Endothelial cell of umbilical vein (primary cell): ENCODE measurements at regions not wholly inside any gene's neighbourhood (a gene's known extent, or its start where the extent isn't known, plus 50 kb on each side); places are given as distances from the start of the nearest gene placed in this dataset.

Source experiments
- BruUV-seq: library from RNA; stranded (reverse); fragments of 400-500 nt; replicated peaks from 2 replicates; lab custom pipeline; 2021; lab: Mats Ljungman, UMichigan
- CTCF ChIA-PET: fragments of 300-600, 350-600 bp; sonication (Branson Sonifier 250); formaldehyde crosslinking; loops from one replicate; lab custom pipeline; 2021; ENCODE audit warnings: antibody characterized with exemption, inconsistent platforms; lab: Charles Lee
- POLR2A ChIA-PET: fragments of 300-600, 350-600 bp; sonication (Branson Sonifier 250); formaldehyde crosslinking; loops from one replicate; lab custom pipeline; 2021; ENCODE audit warnings: antibody characterized with exemption, inconsistent platforms; lab: Charles Lee
- DNase-seq: peaks from one replicate; pipeline ENCODE4 v3.0.0-alpha.2; 2011; ENCODE audit warnings: low read depth, low spot score
- FAIRE-seq: peaks from 2 replicates; lab custom pipeline; 2011; peaks lifted over from hg19 to GRCh38; lab: Jason Lieb, UNC
- H2AFZ ChIP-seq: 2 replicates; pipeline ENCODE4 v1.6.0; 2012; ENCODE audit warnings: low read depth, low read length, control low read depth, inconsistent platforms
- H3K27ac ChIP-seq: 2 replicates; pipeline ENCODE4 v1.5.1; 2011; ENCODE audit warnings: low read depth, mild to moderate bottlenecking, control low read depth, low read length, moderate library complexity; ENCODE audit not compliant: insufficient read depth
- H3K27me3 ChIP-seq, 2 experiments: 2 replicates each; pipeline versions ENCODE4 v1.6.0 to v1.6.1; 2011; ENCODE audit warnings: low read length in 2 of 2, mixed read lengths in 1 of 2; ENCODE audit not compliant: control insufficient read depth in 2 of 2, insufficient read depth in 2 of 2
- H3K36me3 ChIP-seq, 2 experiments: 2 replicates in 1 of 2; 3 replicates in 1 of 2; pipeline ENCODE4 v1.5.1; 2011; ENCODE audit warnings: low read length in 2 of 2, mild to moderate bottlenecking in 1 of 2, moderate library complexity in 1 of 2; ENCODE audit not compliant: control insufficient read depth in 2 of 2, insufficient read depth in 2 of 2; ENCODE audit errors: extremely low read depth in 1 of 2
- H3K4me1 ChIP-seq: 3 replicates; pipeline ENCODE4 v1.5.1; 2011; ENCODE audit warnings: mild to moderate bottlenecking, low read length; ENCODE audit not compliant: control insufficient read depth, insufficient read depth; ENCODE audit errors: extremely low read depth
- H3K4me2 ChIP-seq: 2 replicates; pipeline ENCODE4 v1.6.1; 2011; ENCODE audit warnings: low read length, control low read depth, mixed read lengths; ENCODE audit not compliant: insufficient read depth
- H3K4me3 ChIP-seq, 3 experiments: fragments of 200-600 bp in 1 of 3; sonication (generic), shearing (Covaris generic) in 1 of 3; replicated peaks in 1 of 3; 2 replicates each; pipeline ENCODE4 v1.5.1; 2011 to 2016; ENCODE audit warnings: control low read depth in 3 of 3, low read length in 3 of 3, mild to moderate bottlenecking in 2 of 3, inconsistent platforms in 1 of 3, low read depth in 1 of 3, moderate library complexity in 1 of 3; ENCODE audit not compliant: insufficient read depth in 1 of 3
- H3K79me2 ChIP-seq: 2 replicates; pipeline ENCODE4 v1.6.0; 2012; ENCODE audit warnings: low read length, inconsistent platforms; ENCODE audit not compliant: control insufficient read depth, insufficient read depth
- H3K9ac ChIP-seq: replicated peaks from 2 replicates; pipeline ENCODE3; 2011; ENCODE audit warnings: low read length, control low read depth; ENCODE audit not compliant: insufficient read depth; ENCODE audit errors: extremely low read depth
- H3K9me1 ChIP-seq: replicated peaks from 3 replicates; pipeline ENCODE4 v1.6.0; 2011; ENCODE audit warnings: mild to moderate bottlenecking, low read length; ENCODE audit not compliant: control insufficient read depth, insufficient read depth; ENCODE audit errors: extremely low read depth
- H3K9me3 ChIP-seq: replicated peaks from 2 replicates; pipeline ENCODE4 v1.5.1; 2012; ENCODE audit warnings: low read length, inconsistent platforms; ENCODE audit not compliant: control insufficient read depth, insufficient read depth
- H4K20me1 ChIP-seq: replicated peaks from 2 replicates; pipeline ENCODE3; 2011; ENCODE audit warnings: mild to moderate bottlenecking, low read length; ENCODE audit not compliant: control insufficient read depth, insufficient read depth; ENCODE audit errors: extremely low read depth
- CTCF ChIP-seq, 2 donors: IDR thresholded peaks; 1 replicate in 1 of 2; 2 replicates in 1 of 2; pipeline ENCODE4 v1.5.1; 2011; ENCODE audit warnings: low read length in 2 of 2, mild to moderate bottlenecking in 2 of 2, moderate library complexity in 2 of 2, control low read depth in 1 of 2, inconsistent platforms in 1 of 2, low read depth in 1 of 2; ENCODE audit not compliant: insufficient read depth in 1 of 2; ENCODE audit errors: extremely low read depth in 1 of 2
- EZH2 ChIP-seq: IDR thresholded peaks from 2 replicates; pipeline ENCODE4 v1.6.1; 2012; ENCODE audit warnings: borderline replicate concordance, low read depth, mild to moderate bottlenecking, moderate library complexity, low read length, inconsistent platforms; ENCODE audit not compliant: severe bottlenecking
- FOS ChIP-seq: IDR thresholded peaks from 2 replicates; pipeline ENCODE4 v1.6.1; 2011; ENCODE audit warnings: mild to moderate bottlenecking, low read length, moderate library complexity, borderline replicate concordance; ENCODE audit not compliant: insufficient read depth
- GATA2 ChIP-seq: IDR thresholded peaks from 2 replicates; pipeline ENCODE4 v1.7.0; 2011; ENCODE audit warnings: low read depth, mild to moderate bottlenecking, moderate library complexity, mixed read lengths, low read length; ENCODE audit not compliant: insufficient read length, insufficient read depth
- JUN ChIP-seq: IDR thresholded peaks from 2 replicates; pipeline ENCODE4 v1.6.1; 2011; ENCODE audit warnings: borderline replicate concordance, low read depth; ENCODE audit not compliant: insufficient read length, insufficient read depth
- MAX ChIP-seq: IDR thresholded peaks from 2 replicates; pipeline ENCODE4 v1.6.1; 2011; ENCODE audit not compliant: insufficient read depth, insufficient read length
- MYC ChIP-seq: IDR thresholded peaks from one replicate; pipeline ENCODE4 v1.6.1; 2011; ENCODE audit warnings: mild to moderate bottlenecking, low read depth, low read length
- POLR2A ChIP-seq: IDR thresholded peaks from 2 replicates; pipeline ENCODE4 v1.6.1; 2012; ENCODE audit warnings: low read depth, mild to moderate bottlenecking, control low read depth, low read length
- POLR2AphosphoS5 ChIP-seq: IDR thresholded peaks from 2 replicates; pipeline ENCODE4 v1.6.1; 2012; ENCODE audit warnings: low read depth, mild to moderate bottlenecking, control low read depth, low read length, moderate library complexity; ENCODE audit not compliant: insufficient read depth
- dilution Hi-C: fragments of 300-500 bp; cut with MboI; formaldehyde crosslinking; loops from one replicate; pipeline ENCODE4 v1.15.0; 2019; ENCODE audit warnings: low sequenced_read_pairs; ENCODE audit not compliant: extremely low pct_ligation_motif_present
- intact Hi-C: fragments of 100-400 bp; cut with micrococcal nuclease; formaldehyde crosslinking; loops from one replicate; pipeline ENCODE4 v1.10.0; 2022

GRCh38 chr3:99356696-99357095 lies 281.7 kb upstream of the COL8A1 start:
- Histone ChIP-seq H3K36me3 (no peaks in the 10 kb centered on the region), H3K27me3 (no peaks in the 10 kb centered on the region), H3K4me2 (no peak overlapping the region), H3K9me3 (no peaks in the 10 kb centered on the region), H3K27ac (no peak overlapping the region), H3K4me3 (no peak overlapping the region), H2AFZ (no peak overlapping the region), H3K79me2 (no peaks in the 10 kb centered on the region), H3K9ac (no peak overlapping the region), H3K9me1 (no peaks in the 10 kb centered on the region), H3K4me1 (peaks cover 14% of the 10 kb centered on the region), H4K20me1 (no peaks in the 10 kb centered on the region)
- no peak for DNase-seq
- no TSS peak for BruUV-seq
- TF ChIP-seq MYC = no peak
- TF ChIP-seq FOS = no peak
- no peak for TF ChIP-seq POLR2A
- TF ChIP-seq GATA2 = no peak
- no peak for TF ChIP-seq EZH2
- TF ChIP-seq JUN = no peak
- no peak for TF ChIP-seq CTCF (IDR thresholded peaks at IDR 0.05; ENCODE audit: extremely low read depth in 1 of 2, insufficient read depth in 1 of 2, low read depth in 1 of 2, low read length in 2 of 2)
- no peak for TF ChIP-seq POLR2AphosphoS5
- no peak for TF ChIP-seq MAX
- dilution Hi-C loops = no loop called here
- ChIA-PET POLR2A (no interaction called here), CTCF (interaction anchor here (1.5 to 1.8 kb wide), 2 partner anchors 8 to 16 kb away, joined by 4 to 6 read pairs; no protein-coding TSS in a partner anchor)
- intact Hi-C loops = loop anchor here (5.0 kb wide), 1 partner anchor 44 kb away; no protein-coding TSS in a partner anchor
- FAIRE-seq = no peak
